ENCODE measurements at regions not wholly inside any gene's neighbourhood (a gene's known extent, or its start where the extent isn't known, plus 50 kb on each side); places are given as distances from the start of the nearest gene placed in this dataset.

DNA sequence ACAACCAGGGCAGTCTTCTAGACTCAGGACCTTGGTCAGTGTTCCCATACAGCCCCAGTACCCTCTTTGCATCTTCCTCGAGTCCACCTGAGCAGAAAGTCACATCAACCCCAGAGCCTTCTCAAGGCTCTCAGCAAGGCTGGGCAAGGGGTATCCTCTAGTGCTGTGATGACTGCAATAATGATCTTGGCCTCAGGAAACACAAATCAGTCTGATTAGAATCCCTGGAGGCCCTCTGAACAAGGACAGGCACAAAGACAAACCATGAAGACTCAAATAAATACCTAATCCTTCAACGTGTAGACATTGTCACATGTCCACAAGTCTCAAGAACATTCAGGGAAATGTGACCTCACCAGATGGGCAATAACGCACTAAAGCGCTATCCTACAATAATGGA is 468.2 kb downstream of the TBC1D4 start:
- no peak overlapping the region for H3K4me3 ChIP-seq (ENCODE audit: low read depth, low read length)
- H2AFZ ChIP-seq (ENCODE audit: low read length, unreplicated experiment) = no peak overlapping the region
- H3K4me1 ChIP-seq (ENCODE audit: control insufficient read depth, insufficient read depth, low read length, unreplicated experiment) = no peaks in the 10 kb centered on the region
- H3K36me3 ChIP-seq (ENCODE audit: insufficient read depth, low read length) = no peaks in the 10 kb centered on the region
- H3K27me3 ChIP-seq (ENCODE audit: insufficient read depth, low read length) = no peaks in the 10 kb centered on the region
- H3K79me2 ChIP-seq (ENCODE audit: control insufficient read depth, insufficient read depth, low read length, unreplicated experiment) = no peaks in the 10 kb centered on the region
- no peak overlapping the region for H3K27ac ChIP-seq (ENCODE audit: low read depth, low read length)

DNA sequence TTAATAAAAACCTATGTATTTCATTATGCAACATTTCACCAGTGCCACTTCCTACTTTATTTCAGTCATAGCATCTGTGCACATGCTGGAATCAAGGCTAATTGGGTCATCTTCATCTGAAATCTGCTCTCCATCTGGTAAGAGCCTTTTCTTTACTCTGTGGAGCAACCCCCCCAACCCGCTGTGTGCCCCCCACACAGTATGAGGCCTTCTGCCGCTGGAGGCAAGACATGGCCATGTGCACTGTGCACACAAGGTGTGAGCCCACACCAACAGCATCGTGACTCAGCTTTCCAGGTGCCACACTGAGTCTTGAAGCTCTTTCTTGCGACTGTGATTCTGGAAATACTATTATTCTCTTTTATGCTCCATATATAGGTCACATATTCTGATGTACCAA is 471.0 kb downstream of the TBC1D4 start:
- Histone ChIP-seq H3K36me3 (ENCODE audit: insufficient read depth, low read length) (no peaks in the 10 kb centered on the region), H3K27me3 (ENCODE audit: insufficient read depth, low read length) (no peaks in the 10 kb centered on the region), H2AFZ (ENCODE audit: low read length, unreplicated experiment) (no peak overlapping the region), H3K79me2 (ENCODE audit: control insufficient read depth, insufficient read depth, low read length, unreplicated experiment) (no peaks in the 10 kb centered on the region), H3K4me1 (ENCODE audit: control insufficient read depth, insufficient read depth, low read length, unreplicated experiment) (no peaks in the 10 kb centered on the region), H3K4me3 (ENCODE audit: low read depth, low read length) (no peak overlapping the region), H3K27ac (ENCODE audit: low read depth, low read length) (no peak overlapping the region)

DNA sequence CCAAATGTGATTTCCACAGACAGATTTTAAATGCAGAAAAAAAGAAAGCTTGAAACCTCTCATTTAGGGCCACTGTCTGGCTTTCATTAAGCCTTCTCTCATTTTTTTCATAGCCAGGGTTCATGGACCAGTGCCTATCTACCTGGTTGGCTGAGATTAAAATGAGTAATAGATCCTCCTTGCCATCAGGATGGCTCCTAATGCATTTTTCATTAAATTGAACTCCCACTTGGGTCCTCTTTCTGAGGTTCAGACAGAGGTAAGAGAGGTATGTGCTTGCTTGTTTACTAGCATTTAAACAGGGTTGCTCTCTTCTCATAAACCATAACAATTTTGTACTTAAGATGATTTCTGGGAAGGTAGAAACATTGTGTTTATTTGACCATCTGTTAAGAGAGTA is 473.0 kb downstream of the TBC1D4 start:
- H3K27me3 ChIP-seq (ENCODE audit: insufficient read depth, low read length) = no peaks in the 10 kb centered on the region
- no peaks in the 10 kb centered on the region for H3K4me1 ChIP-seq (ENCODE audit: control insufficient read depth, insufficient read depth, low read length, unreplicated experiment)
- no peak overlapping the region for H3K27ac ChIP-seq (ENCODE audit: low read depth, low read length)

DNA sequence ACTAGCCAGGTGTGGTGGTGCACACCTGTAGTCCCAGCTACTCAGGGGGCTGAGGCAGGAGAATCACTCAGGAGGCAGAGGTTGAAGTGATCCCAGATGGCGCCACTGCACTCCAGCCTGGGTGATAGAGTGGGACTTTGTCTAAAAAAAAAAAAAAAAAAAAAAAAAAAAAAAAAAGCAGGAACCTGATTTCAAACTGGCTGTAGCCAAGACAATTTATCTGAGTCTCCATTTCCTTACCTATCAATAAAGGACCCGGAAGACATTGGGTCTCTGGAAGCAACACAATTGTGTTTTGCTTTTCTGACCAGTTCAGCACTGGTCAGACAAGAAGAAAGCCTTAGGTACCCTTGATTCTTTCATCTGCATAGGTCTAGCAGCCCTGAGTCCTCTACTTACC is 491.0 kb downstream of the TBC1D4 start:
- Histone ChIP-seq H3K27ac (ENCODE audit: low read depth, low read length) (no peak overlapping the region), H3K79me2 (ENCODE audit: control insufficient read depth, insufficient read depth, low read length, unreplicated experiment) (no peaks in the 10 kb centered on the region), H3K4me3 (ENCODE audit: low read depth, low read length) (no peak overlapping the region), H2AFZ (ENCODE audit: low read length, unreplicated experiment) (no peak overlapping the region), H3K27me3 (ENCODE audit: insufficient read depth, low read length) (no peaks in the 10 kb centered on the region), H3K36me3 (ENCODE audit: insufficient read depth, low read length) (no peaks in the 10 kb centered on the region), H3K4me1 (ENCODE audit: control insufficient read depth, insufficient read depth, low read length, unreplicated experiment) (no peaks in the 10 kb centered on the region)

More for the DNA sequence above, 473.0 kb downstream of the TBC1D4 start:
- Histone ChIP-seq H3K79me2 (ENCODE audit: control insufficient read depth, insufficient read depth, low read length, unreplicated experiment) (no peaks in the 10 kb centered on the region), H2AFZ (ENCODE audit: low read length, unreplicated experiment) (no peak overlapping the region), H3K36me3 (ENCODE audit: insufficient read depth, low read length) (no peaks in the 10 kb centered on the region), H3K4me3 (ENCODE audit: low read depth, low read length) (no peak overlapping the region)

DNA sequence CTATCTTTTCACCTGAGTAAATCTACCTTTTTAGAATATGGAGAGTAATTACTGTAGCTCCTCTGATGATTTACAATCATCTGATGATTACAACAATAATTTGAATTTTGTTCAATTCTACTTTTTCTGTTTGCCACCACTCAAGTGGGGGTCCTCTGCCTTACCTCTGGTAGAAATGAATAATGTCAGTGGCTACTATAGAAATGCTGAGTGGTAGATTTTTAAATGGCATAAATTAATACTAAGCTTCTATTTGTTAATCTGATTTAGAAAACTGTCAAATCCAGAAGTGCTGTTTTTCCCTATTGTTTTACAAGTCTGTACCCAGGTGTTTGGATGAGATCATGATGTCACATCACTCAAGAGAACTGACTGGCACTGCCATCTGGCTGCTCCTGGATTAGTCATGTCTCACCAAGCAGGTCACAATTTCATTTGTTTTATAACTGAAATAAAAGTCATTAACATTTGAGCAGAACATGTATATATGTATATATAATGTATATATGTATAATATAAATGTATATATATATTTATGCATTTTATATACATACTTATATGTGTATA is 494.8 kb downstream of the TBC1D4 start:
- H3K27ac ChIP-seq (ENCODE audit: low read depth, low read length) = no peak overlapping the region

DNA sequence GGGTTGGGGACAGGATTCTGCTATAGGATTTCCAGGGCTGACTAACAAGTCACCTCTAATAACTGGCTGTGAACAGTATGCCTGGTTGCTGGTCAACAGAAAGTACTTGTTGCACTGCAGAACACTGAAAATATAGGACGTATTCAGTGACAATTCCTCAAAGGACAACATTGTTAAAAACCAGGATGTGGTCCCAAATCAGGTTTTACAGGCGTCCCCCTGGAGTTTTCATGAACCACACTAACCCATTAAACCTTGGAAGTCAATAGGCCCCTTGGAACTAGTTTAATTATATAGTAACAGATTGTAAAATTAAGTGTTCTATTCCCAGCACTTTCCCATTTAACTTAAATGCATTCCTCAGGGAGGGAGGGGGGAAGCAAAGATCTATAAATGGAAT is 495.4 kb downstream of the TBC1D4 start:
- H3K79me2 ChIP-seq (ENCODE audit: control insufficient read depth, insufficient read depth, low read length, unreplicated experiment) = no peaks in the 10 kb centered on the region
- H2AFZ ChIP-seq (ENCODE audit: low read length, unreplicated experiment) = no peak overlapping the region
- no peak overlapping the region for H3K4me3 ChIP-seq (ENCODE audit: low read depth, low read length)
- no peaks in the 10 kb centered on the region for H3K27me3 ChIP-seq (ENCODE audit: insufficient read depth, low read length)
- no peaks in the 10 kb centered on the region for H3K36me3 ChIP-seq (ENCODE audit: insufficient read depth, low read length)
- H3K27ac ChIP-seq (ENCODE audit: low read depth, low read length) = no peak overlapping the region
- no peaks in the 10 kb centered on the region for H3K4me1 ChIP-seq (ENCODE audit: control insufficient read depth, insufficient read depth, low read length, unreplicated experiment)

More for the DNA sequence above, 494.8 kb downstream of the TBC1D4 start:
- Histone ChIP-seq H3K79me2 (ENCODE audit: control insufficient read depth, insufficient read depth, low read length, unreplicated experiment) (no peaks in the 10 kb centered on the region), H3K4me3 (ENCODE audit: low read depth, low read length) (no peak overlapping the region), H3K36me3 (ENCODE audit: insufficient read depth, low read length) (no peaks in the 10 kb centered on the region), H3K4me1 (ENCODE audit: control insufficient read depth, insufficient read depth, low read length, unreplicated experiment) (no peaks in the 10 kb centered on the region), H2AFZ (ENCODE audit: low read length, unreplicated experiment) (no peak overlapping the region), H3K27me3 (ENCODE audit: insufficient read depth, low read length) (no peaks in the 10 kb centered on the region)

DNA sequence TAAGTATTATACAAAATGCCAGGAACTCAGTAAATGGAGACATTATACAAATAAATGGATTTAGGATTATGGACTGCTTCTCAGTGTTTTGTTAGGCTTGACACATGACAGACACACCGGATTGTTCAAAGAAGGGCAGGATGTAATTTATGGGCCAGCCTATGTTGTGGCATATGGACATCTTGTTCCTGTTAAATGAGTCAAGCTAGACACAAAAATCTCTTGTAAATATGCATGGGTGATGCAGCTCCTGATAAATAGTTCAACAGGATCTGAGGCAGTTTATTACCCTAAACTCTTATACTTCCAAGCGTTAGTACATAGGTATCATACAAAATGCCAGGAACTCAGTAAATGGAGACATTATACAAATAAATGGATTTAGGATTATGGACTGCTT is 502.3 kb downstream of the TBC1D4 start:
- Histone ChIP-seq H3K27ac (ENCODE audit: low read depth, low read length) (no peak overlapping the region), H3K79me2 (ENCODE audit: control insufficient read depth, insufficient read depth, low read length, unreplicated experiment) (no peaks in the 10 kb centered on the region), H3K4me3 (ENCODE audit: low read depth, low read length) (no peak overlapping the region), H3K36me3 (ENCODE audit: insufficient read depth, low read length) (no peaks in the 10 kb centered on the region), H3K4me1 (ENCODE audit: control insufficient read depth, insufficient read depth, low read length, unreplicated experiment) (no peaks in the 10 kb centered on the region), H2AFZ (ENCODE audit: low read length, unreplicated experiment) (no peak overlapping the region), H3K27me3 (ENCODE audit: insufficient read depth, low read length) (no peaks in the 10 kb centered on the region)

DNA sequence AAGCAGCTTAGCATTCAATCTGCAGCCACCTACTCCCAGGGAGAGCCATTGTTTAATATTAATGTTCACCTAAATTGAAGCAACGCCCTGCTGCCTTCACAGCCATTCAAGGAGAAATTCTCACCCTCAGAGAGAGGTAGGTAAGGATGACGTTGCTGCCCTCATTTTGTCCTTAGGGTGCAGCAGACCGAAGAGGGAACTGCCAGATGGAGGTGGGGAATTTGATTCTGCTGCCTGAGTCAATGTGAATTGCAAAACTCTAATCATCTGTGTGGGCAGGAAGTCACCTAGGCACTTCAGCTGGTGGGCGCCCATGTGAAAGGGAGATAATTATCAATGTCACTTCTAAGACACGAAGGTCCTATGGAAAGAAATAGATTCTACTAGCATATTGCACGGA is 503.4 kb downstream of the TBC1D4 start:
- no peak overlapping the region for H2AFZ ChIP-seq (ENCODE audit: low read length, unreplicated experiment)

DNA sequence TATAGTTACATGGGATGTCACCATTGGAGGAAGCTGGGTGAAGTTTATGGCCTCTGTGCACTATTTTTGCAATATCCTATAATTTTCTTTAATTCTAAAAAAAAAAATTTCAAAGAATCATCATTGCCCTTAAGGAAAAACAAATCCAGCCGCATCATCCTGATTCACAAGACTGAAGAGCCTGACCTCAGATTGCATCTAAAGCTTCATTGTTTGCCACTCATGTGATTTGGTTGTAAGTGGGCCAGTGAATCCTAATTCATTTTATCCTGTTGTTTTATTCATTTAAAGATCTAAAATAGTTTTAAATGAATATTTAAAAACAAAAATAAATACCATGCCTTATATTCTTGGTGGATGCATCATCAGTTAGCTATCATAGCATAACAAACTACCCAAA is 504.5 kb downstream of the TBC1D4 start:
- H3K27ac ChIP-seq (ENCODE audit: low read depth, low read length) = no peak overlapping the region

More for the DNA sequence above, 503.4 kb downstream of the TBC1D4 start:
- Histone ChIP-seq H3K27me3 (ENCODE audit: insufficient read depth, low read length) (no peaks in the 10 kb centered on the region), H3K27ac (ENCODE audit: low read depth, low read length) (no peak overlapping the region), H3K4me1 (ENCODE audit: control insufficient read depth, insufficient read depth, low read length, unreplicated experiment) (no peaks in the 10 kb centered on the region), H3K79me2 (ENCODE audit: control insufficient read depth, insufficient read depth, low read length, unreplicated experiment) (no peaks in the 10 kb centered on the region), H3K4me3 (ENCODE audit: low read depth, low read length) (no peak overlapping the region), H3K36me3 (ENCODE audit: insufficient read depth, low read length) (no peaks in the 10 kb centered on the region)

DNA sequence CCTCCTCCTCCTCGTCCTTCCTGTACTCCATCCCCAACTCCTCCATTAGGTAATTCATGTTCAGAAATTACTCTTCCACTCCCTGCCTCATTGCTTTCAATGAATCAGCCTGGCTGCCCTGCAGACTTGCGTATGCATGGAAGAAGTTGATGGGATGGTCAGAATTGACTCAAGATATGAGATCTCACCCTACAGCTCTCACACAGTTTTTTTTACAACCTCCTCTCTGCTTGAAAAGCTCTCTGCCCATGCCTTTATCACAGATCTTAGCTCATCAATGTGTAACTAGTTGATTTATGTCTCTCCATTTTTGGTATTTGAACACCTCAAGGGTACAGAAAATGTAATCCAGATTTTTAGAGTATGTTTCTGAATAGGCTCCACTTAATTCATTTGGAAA is 506.9 kb downstream of the TBC1D4 start:
- H3K27me3 ChIP-seq (ENCODE audit: insufficient read depth, low read length) = no peaks in the 10 kb centered on the region
- no peaks in the 10 kb centered on the region for H3K36me3 ChIP-seq (ENCODE audit: insufficient read depth, low read length)
- no peak overlapping the region for H3K27ac ChIP-seq (ENCODE audit: low read depth, low read length)
- H2AFZ ChIP-seq (ENCODE audit: low read length, unreplicated experiment) = no peak overlapping the region
- H3K79me2 ChIP-seq (ENCODE audit: control insufficient read depth, insufficient read depth, low read length, unreplicated experiment) = no peaks in the 10 kb centered on the region
- no peak overlapping the region for H3K4me3 ChIP-seq (ENCODE audit: low read depth, low read length)
- no peaks in the 10 kb centered on the region for H3K4me1 ChIP-seq (ENCODE audit: control insufficient read depth, insufficient read depth, low read length, unreplicated experiment)

More for the DNA sequence above, 504.5 kb downstream of the TBC1D4 start:
- no peaks in the 10 kb centered on the region for H3K36me3 ChIP-seq (ENCODE audit: insufficient read depth, low read length)
- H2AFZ ChIP-seq (ENCODE audit: low read length, unreplicated experiment) = no peak overlapping the region
- no peaks in the 10 kb centered on the region for H3K27me3 ChIP-seq (ENCODE audit: insufficient read depth, low read length)
- no peaks in the 10 kb centered on the region for H3K4me1 ChIP-seq (ENCODE audit: control insufficient read depth, insufficient read depth, low read length, unreplicated experiment)
- H3K79me2 ChIP-seq (ENCODE audit: control insufficient read depth, insufficient read depth, low read length, unreplicated experiment) = no peaks in the 10 kb centered on the region
- H3K4me3 ChIP-seq (ENCODE audit: low read depth, low read length) = no peak overlapping the region

DNA sequence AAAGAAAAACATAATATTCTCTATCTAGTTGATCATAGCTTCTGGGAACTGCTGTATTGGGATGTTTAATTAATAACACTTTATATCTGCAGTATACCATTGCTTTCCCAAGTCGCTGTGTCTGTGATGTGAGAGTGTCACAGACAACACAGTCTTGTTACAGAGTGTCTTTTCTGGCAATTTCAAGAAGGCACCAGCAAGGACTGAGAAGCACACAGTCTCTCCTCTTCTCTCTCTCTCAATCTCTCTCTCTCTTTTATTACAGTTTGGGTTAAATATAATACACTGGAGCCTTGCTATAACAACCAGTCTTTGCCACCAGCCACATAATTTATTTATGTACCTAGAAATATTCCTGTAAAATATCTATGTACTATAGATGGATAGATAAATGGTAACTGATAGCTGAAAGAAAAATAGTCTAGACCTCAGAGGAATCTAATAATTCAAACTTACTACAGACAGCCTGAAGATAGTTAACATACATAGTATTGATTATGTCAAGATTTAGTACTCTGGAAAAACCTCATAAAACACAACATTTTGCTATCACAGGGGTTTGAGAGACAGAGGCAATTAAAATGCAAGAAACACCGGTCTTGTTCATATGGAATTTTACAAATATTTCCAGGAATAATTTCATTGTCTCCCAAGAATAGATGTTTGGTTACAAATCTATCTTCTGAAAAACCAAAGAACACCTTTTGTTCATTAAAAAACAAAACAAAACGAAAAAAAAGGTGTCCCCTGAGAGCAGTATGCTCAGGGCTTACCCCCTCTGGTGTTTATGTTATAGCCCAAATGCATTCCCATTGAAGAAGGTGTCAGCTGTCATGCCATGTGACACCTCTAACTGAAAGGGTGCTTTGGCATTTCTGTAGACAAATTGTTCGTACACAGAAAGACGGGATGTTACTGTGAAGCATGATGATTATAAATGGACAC is 507.8 kb downstream of the TBC1D4 start:
- Histone ChIP-seq H3K4me3 (ENCODE audit: low read depth, low read length) (no peak overlapping the region), H3K79me2 (ENCODE audit: control insufficient read depth, insufficient read depth, low read length, unreplicated experiment) (no peaks in the 10 kb centered on the region), H3K4me1 (ENCODE audit: control insufficient read depth, insufficient read depth, low read length, unreplicated experiment) (no peaks in the 10 kb centered on the region), H3K27ac (ENCODE audit: low read depth, low read length) (no peak overlapping the region), H2AFZ (ENCODE audit: low read length, unreplicated experiment) (no peak overlapping the region), H3K27me3 (ENCODE audit: insufficient read depth, low read length) (no peaks in the 10 kb centered on the region), H3K36me3 (ENCODE audit: insufficient read depth, low read length) (no peaks in the 10 kb centered on the region)

Measured in ACC112 (cell line).